DOHH2 (cell line): ENCODE measurements at regions not wholly inside any gene's neighbourhood (a gene's known extent, or its start where the extent isn't known, plus 50 kb on each side); places are given as distances from the start of the nearest gene placed in this dataset.

Source experiments
- H3F3A ChIP-seq: fragments of 200-600 bp; sonication (generic), shearing (Covaris generic); 2 replicates; pipeline ENCODE4 v1.6.0; 2016; ENCODE audit warnings: antibody characterized with exemption, mild to moderate bottlenecking; ENCODE audit not compliant: control insufficient read depth, insufficient read depth
- H3K27ac ChIP-seq: fragments of 200-600 bp; sonication (generic); 2 replicates; pipeline ENCODE4 v1.5.1; 2014; ENCODE audit warnings: low read depth, mild to moderate bottlenecking, low read length, moderate library complexity
- H3K27me3 ChIP-seq: fragments of 200-600 bp; sonication (generic); 2 replicates; pipeline ENCODE4 v1.6.1; 2014; ENCODE audit warnings: mild to moderate bottlenecking, low read length, mixed read lengths; ENCODE audit not compliant: control insufficient read depth
- H3K36me3 ChIP-seq: fragments of 200-600 bp; sonication (generic); 2 replicates; pipeline ENCODE4 v1.6.1; 2014; ENCODE audit warnings: mild to moderate bottlenecking, low read length, moderate library complexity, mixed read lengths; ENCODE audit not compliant: control insufficient read depth
- H3K4me1 ChIP-seq: fragments of 200-600 bp; sonication (generic); 2 replicates; pipeline ENCODE4 v1.6.1; 2014; ENCODE audit warnings: mild to moderate bottlenecking, low read length, mixed read lengths; ENCODE audit not compliant: control insufficient read depth
- H3K4me2 ChIP-seq: fragments of 200-600 bp; sonication (generic); 2 replicates; pipeline ENCODE4 v1.6.0; 2014; ENCODE audit warnings: mild to moderate bottlenecking, low read length, moderate library complexity
- H3K4me3 ChIP-seq: fragments of 200-600 bp; sonication (generic); 2 replicates; pipeline ENCODE4 v1.5.1; 2014; ENCODE audit warnings: mild to moderate bottlenecking, low read length, mixed read lengths
- H3K79me2 ChIP-seq: fragments of 200-600 bp; sonication (generic); 2 replicates; pipeline ENCODE4 v1.6.1; 2014; ENCODE audit warnings: mild to moderate bottlenecking, low read length, mixed read lengths; ENCODE audit not compliant: control insufficient read depth
- H3K9me2 ChIP-seq: fragments of 200-600 bp; sonication (generic); replicated peaks from 2 replicates; pipeline ENCODE4 v1.6.1; 2014; ENCODE audit warnings: mild to moderate bottlenecking, low read length, mixed read lengths; ENCODE audit not compliant: control insufficient read depth
- H3K9me3 ChIP-seq: fragments of 200-600 bp; sonication (generic); 2 replicates; pipeline ENCODE4 v1.6.1; 2014; ENCODE audit warnings: antibody characterized with exemption, low read length, mixed read lengths; ENCODE audit not compliant: control insufficient read depth, insufficient read depth
- H4K20me1 ChIP-seq: fragments of 200-600 bp; sonication (generic); 2 replicates; pipeline ENCODE4 v1.6.0; 2014; ENCODE audit warnings: low read depth, mild to moderate bottlenecking, antibody characterized with exemption, low read length, moderate library complexity; ENCODE audit not compliant: control insufficient read depth, insufficient read depth
- CTCF ChIP-seq: fragments of 200-600 bp; sonication (generic); IDR thresholded peaks from one replicate; pipeline ENCODE4 v1.5.1; 2014; ENCODE audit warnings: antibody characterized with exemption, mild to moderate bottlenecking, low read depth, low read length; ENCODE audit not compliant: poor library complexity, severe bottlenecking
- EZH2phosphoT487 ChIP-seq: fragments of 200-600 bp; sonication (generic); IDR thresholded peaks from 2 replicates; pipeline ENCODE4 v1.6.1; 2017; ENCODE audit warnings: borderline replicate concordance, mild to moderate bottlenecking, antibody characterized with exemption, low read length, moderate library complexity, mixed read lengths

GRCh38 chr10:118916777-118917176 is 112.7 kb upstream of the NANOS1 start:
- Histone ChIP-seq H3K36me3 (no peaks in the 10 kb centered on the region), H3K79me2 (no peaks in the 10 kb centered on the region), H3K9me3 (no peaks in the 10 kb centered on the region), H3K4me3 (no peak overlapping the region), H3K27ac (no peak overlapping the region), H3K27me3 (no peaks in the 10 kb centered on the region), H3K4me1 (no peaks in the 10 kb centered on the region), H3K4me2 (no peak overlapping the region), H3F3A (no peaks in the 10 kb centered on the region), H4K20me1 (no peaks in the 10 kb centered on the region), H3K9me2 (no peaks in the 10 kb centered on the region)
- TF ChIP-seq EZH2phosphoT487 (no peak), CTCF (no peak)

- no peak overlapping the region for H3K4me2 ChIP-seq
- no peaks in the 10 kb centered on the region for H3K36me3 ChIP-seq
- H3K79me2 ChIP-seq = no peaks in the 10 kb centered on the region
- no peak overlapping the region for H3K4me3 ChIP-seq
- no peaks in the 10 kb centered on the region for H3K9me2 ChIP-seq
- H4K20me1 ChIP-seq = no peaks in the 10 kb centered on the region
- no peak overlapping the region for H3K27ac ChIP-seq
- H3K9me3 ChIP-seq = no peaks in the 10 kb centered on the region
- no peaks in the 10 kb centered on the region for H3F3A ChIP-seq
- no peaks in the 10 kb centered on the region for H3K4me1 ChIP-seq
- H3K27me3 ChIP-seq = no peaks in the 10 kb centered on the region
- TF ChIP-seq CTCF (no peak), EZH2phosphoT487 (no peak)
Measured at GRCh38 chr10:118917701-118918100, 111.8 kb upstream of the NANOS1 start.

GRCh38 chr10:118918116-118918515 is 111.4 kb upstream of the NANOS1 start:
- H3K4me3 ChIP-seq = no peak overlapping the region
- no peak overlapping the region for H3K4me2 ChIP-seq

More at GRCh38 chr10:118918116-118918515, 111.4 kb upstream of the NANOS1 start:
- H3F3A ChIP-seq = no peaks in the 10 kb centered on the region
- H3K27ac ChIP-seq = no peak overlapping the region
- TF ChIP-seq CTCF = no peak
- no peak for TF ChIP-seq EZH2phosphoT487
- H3K9me3 ChIP-seq = no peaks in the 10 kb centered on the region
- H3K36me3 ChIP-seq = no peaks in the 10 kb centered on the region
- H3K4me1 ChIP-seq = no peaks in the 10 kb centered on the region
- no peaks in the 10 kb centered on the region for H4K20me1 ChIP-seq
- no peaks in the 10 kb centered on the region for H3K27me3 ChIP-seq
- H3K79me2 ChIP-seq = no peaks in the 10 kb centered on the region
- H3K9me2 ChIP-seq = no peaks in the 10 kb centered on the region
